Hepatocyte (in vitro differentiated cells): ENCODE measurements at regions not wholly inside any gene's neighbourhood (a gene's known extent, or its start where the extent isn't known, plus 50 kb on each side); places are given as distances from the start of the nearest gene placed in this dataset.

ENCODE experiments used
- DNase-seq: peaks from one replicate; pipeline ENCODE4 v3.0.0-alpha.2; 2016; ENCODE audit warnings: low spot score
- H2AFZ ChIP-seq: fragments of 200-600 bp; sonication (generic); 2 replicates; pipeline ENCODE4 v1.6.0; 2016; ENCODE audit warnings: antibody characterized with exemption, mild to moderate bottlenecking
- H3K27ac ChIP-seq: fragments of 200-600 bp; sonication (generic); 2 replicates; pipeline ENCODE4 v1.5.1; 2016; ENCODE audit warnings: mild to moderate bottlenecking
- H3K27me3 ChIP-seq: fragments of 200-600 bp; sonication (generic); 2 replicates; pipeline ENCODE4 v1.6.1; 2016
- H3K36me3 ChIP-seq: fragments of 200-600 bp; sonication (generic); replicated peaks from 2 replicates; pipeline ENCODE4 v1.5.1; 2016; ENCODE audit warnings: low read depth; ENCODE audit not compliant: insufficient read depth
- H3K4me1 ChIP-seq: fragments of 200-600 bp; sonication (generic); 2 replicates; pipeline ENCODE4 v1.5.1; 2016; ENCODE audit warnings: mild to moderate bottlenecking, moderate library complexity; ENCODE audit not compliant: insufficient read depth
- H3K4me2 ChIP-seq: fragments of 200-600 bp; sonication (generic); 2 replicates; pipeline ENCODE4 v1.6.0; 2016
- H3K4me3 ChIP-seq: fragments of 200-600 bp; sonication (generic); 2 replicates; pipeline ENCODE4 v1.5.1; 2016; ENCODE audit warnings: mild to moderate bottlenecking
- H3K79me2 ChIP-seq: fragments of 200-600 bp; sonication (generic); 2 replicates; pipeline ENCODE4 v1.6.0; 2017; ENCODE audit warnings: mild to moderate bottlenecking
- H3K9me2 ChIP-seq: fragments of 200-600 bp; sonication (generic); replicated peaks from 2 replicates; pipeline ENCODE4 v1.6.0; 2017; ENCODE audit warnings: mild to moderate bottlenecking; ENCODE audit not compliant: insufficient read depth
- H3K9me3 ChIP-seq: fragments of 200-600 bp; sonication (generic); 2 replicates; pipeline ENCODE4 v1.5.1; 2016; ENCODE audit warnings: low read depth, mild to moderate bottlenecking
- H4K20me1 ChIP-seq: fragments of 200-600 bp; sonication (generic); 2 replicates; pipeline ENCODE4 v1.6.0; 2016; ENCODE audit warnings: mild to moderate bottlenecking; ENCODE audit not compliant: insufficient read depth, poor library complexity, severe bottlenecking
- EZH2 ChIP-seq: fragments of 200-600 bp; sonication (generic); IDR thresholded peaks from 2 replicates; pipeline ENCODE4 v1.6.1; 2016; ENCODE audit warnings: antibody characterized with exemption, mild to moderate bottlenecking, borderline replicate concordance
- EZH2phosphoT487 ChIP-seq: fragments of 200-600 bp; sonication (generic); IDR thresholded peaks from one replicate; pipeline ENCODE4 v1.6.1; 2018; ENCODE audit warnings: antibody characterized with exemption, mild to moderate bottlenecking, low read depth, moderate library complexity; ENCODE audit not compliant: unreplicated experiment, severe bottlenecking
- WGBS: methylation state at CpG from one replicate; pipeline ENCODE4 v1.1.6; 2016; ENCODE audit warnings: low lambda C conversion rate; ENCODE audit errors: missing lambda C conversion rate; 5-methylcytosine and 5-hydroxymethylcytosine counted together
- TF ChIP-seq, protein P1 (sequence below): fragments of 200-600 bp; sonication (generic); IDR thresholded peaks from 2 replicates; pipeline ENCODE4 v1.5.1; 2016; ENCODE audit warnings: antibody characterized with exemption, mild to moderate bottlenecking; ENCODE audit not compliant: poor library complexity

DNA sequence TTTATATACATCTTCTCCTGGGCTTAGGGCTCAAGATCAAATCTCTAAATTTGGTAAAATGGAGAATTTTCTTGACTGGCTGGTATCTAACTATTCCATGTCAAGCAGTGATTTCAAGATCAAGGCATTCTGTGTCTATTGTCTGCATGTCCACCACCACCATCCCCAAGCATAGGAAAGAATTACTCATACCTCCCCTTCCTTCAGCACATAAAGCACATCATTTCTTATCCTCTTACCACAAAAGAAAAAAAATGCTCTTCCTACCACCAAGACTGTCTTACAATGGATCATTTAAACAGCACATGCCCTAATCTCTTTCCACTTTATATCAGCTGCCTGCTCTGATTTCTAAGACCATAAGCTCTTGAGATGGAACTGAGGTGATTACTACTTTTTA lies 470.5 kb upstream of the THBS1 start:
- Histone ChIP-seq H3K9me3 (no peaks in the 10 kb centered on the region), H3K79me2 (no peaks in the 10 kb centered on the region), H3K36me3 (no peaks in the 10 kb centered on the region), H4K20me1 (no peaks in the 10 kb centered on the region), H3K4me3 (no peak overlapping the region), H3K4me1 (peaks cover 5% of the 10 kb centered on the region), H2AFZ (no peak overlapping the region), H3K27me3 (no peaks in the 10 kb centered on the region), H3K9me2 (no peaks in the 10 kb centered on the region), H3K4me2 (no peak overlapping the region), H3K27ac (no peak overlapping the region)
- DNase-seq, result no peak
- TF ChIP-seq, protein P1, sequence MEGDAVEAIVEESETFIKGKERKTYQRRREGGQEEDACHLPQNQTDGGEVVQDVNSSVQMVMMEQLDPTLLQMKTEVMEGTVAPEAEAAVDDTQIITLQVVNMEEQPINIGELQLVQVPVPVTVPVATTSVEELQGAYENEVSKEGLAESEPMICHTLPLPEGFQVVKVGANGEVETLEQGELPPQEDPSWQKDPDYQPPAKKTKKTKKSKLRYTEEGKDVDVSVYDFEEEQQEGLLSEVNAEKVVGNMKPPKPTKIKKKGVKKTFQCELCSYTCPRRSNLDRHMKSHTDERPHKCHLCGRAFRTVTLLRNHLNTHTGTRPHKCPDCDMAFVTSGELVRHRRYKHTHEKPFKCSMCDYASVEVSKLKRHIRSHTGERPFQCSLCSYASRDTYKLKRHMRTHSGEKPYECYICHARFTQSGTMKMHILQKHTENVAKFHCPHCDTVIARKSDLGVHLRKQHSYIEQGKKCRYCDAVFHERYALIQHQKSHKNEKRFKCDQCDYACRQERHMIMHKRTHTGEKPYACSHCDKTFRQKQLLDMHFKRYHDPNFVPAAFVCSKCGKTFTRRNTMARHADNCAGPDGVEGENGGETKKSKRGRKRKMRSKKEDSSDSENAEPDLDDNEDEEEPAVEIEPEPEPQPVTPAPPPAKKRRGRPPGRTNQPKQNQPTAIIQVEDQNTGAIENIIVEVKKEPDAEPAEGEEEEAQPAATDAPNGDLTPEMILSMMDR, result no peak
- no peak for TF ChIP-seq EZH2phosphoT487
- no peak for TF ChIP-seq EZH2

DNA sequence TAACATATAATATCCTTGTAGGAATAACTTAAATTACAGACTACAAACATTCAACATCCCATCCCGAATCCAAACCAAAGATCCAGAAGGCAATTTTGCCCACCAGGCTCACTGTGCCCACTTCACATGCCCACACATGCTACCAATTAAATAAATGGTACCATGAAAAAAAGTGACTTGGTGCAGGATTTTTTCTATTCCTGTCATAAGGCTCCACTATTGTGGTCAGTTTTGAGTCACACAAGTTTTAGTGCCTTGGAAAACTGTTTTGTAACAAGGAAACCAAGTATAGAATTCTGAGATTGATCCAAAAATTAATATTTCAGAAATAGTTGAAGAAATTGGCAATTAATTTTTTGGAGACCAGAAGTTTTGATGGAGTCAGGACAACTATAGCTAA lies 470.1 kb upstream of the THBS1 start:
- 77% methylated on average over 1 of the region's 1 CpG for WGBS
- H3K27ac ChIP-seq, result no peak overlapping the region

DNA sequence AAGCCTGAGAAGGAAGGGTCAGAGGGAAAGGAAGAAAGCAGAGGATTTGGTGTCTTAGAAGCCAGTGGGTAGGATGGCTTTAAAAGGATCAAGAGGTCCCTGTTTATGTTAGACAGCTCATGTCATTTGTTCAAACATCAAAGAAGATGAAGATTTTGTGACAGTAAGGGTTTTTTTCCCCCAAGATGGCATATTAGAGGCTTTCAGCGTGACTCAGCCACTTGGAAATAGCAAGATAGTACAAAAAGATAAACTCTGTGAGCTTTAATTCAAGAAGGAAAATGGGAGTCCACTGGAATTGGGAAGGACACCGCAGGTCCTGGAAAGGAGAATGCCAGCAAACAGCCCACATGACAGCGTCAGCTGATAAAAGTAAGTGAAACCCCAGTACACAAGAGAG lies 467.1 kb upstream of the THBS1 start:
- Histone ChIP-seq H3K79me2 (no peaks in the 10 kb centered on the region), H3K4me3 (no peak overlapping the region), H3K9me2 (no peaks in the 10 kb centered on the region), H3K27ac (no peak overlapping the region), H3K27me3 (no peaks in the 10 kb centered on the region), H2AFZ (no peak overlapping the region), H3K36me3 (no peaks in the 10 kb centered on the region), H3K4me2 (no peak overlapping the region), H4K20me1 (no peaks in the 10 kb centered on the region), H3K4me1 (peaks cover 2% of the 10 kb centered on the region), H3K9me3 (no peaks in the 10 kb centered on the region)
- no peak for DNase-seq
- TF ChIP-seq EZH2phosphoT487, result no peak
- TF ChIP-seq EZH2, result no peak
- TF ChIP-seq, protein P1, result no peak
- 75% methylated on average over 3 of the region's 3 CpGs for WGBS

More for the DNA sequence above, 470.1 kb upstream of the THBS1 start:
- Histone ChIP-seq H3K9me2 (no peaks in the 10 kb centered on the region), H4K20me1 (no peaks in the 10 kb centered on the region), H3K79me2 (no peaks in the 10 kb centered on the region), H3K4me1 (peaks cover 5% of the 10 kb centered on the region), H3K4me3 (no peak overlapping the region), H3K9me3 (no peaks in the 10 kb centered on the region), H3K4me2 (no peak overlapping the region), H3K27me3 (no peaks in the 10 kb centered on the region), H2AFZ (no peak overlapping the region), H3K36me3 (no peaks in the 10 kb centered on the region)
- no peak for TF ChIP-seq EZH2
- no peak for TF ChIP-seq EZH2phosphoT487
- TF ChIP-seq, protein P1, result no peak
- DNase-seq, result no peak

DNA sequence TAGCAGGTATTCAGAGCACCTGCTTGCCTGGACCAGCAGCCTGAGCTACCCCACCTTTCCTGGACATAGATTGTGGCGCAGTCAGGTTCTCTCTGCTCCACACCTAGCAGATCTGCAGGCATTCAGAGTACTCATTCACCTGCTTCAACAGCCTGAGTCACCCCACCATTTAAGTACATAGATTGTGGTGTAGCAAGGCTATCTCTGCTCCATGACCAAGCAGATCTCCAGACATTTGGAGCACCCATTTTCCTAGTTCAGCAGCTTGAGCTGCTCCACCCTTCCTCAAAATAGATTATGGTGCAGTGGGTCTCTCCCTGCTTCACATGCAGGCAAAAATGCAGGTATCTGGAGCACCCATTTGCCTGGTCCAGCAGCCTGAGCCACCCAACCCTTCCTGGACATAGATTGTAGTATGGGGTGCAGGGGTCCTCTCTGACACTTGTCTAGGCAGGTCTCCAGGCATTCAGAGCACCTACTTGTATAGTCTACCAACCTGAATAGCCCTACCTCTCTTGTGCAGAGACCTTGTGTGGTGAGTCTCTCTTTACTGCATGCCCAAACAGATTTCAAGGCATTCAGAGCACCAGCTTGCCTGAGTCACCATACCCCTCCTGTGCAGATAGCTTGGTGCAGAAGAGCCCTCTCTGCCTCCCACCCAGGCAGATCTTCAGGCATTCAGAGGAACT lies 466.0 kb upstream of the THBS1 start:
- 100% methylated on average over 1 of the region's 1 CpG for WGBS

More for the DNA sequence above, 466.0 kb upstream of the THBS1 start:
- H3K27me3 ChIP-seq, result no peaks in the 10 kb centered on the region
- no peak overlapping the region for H2AFZ ChIP-seq
- no peaks in the 10 kb centered on the region for H3K4me1 ChIP-seq
- H4K20me1 ChIP-seq, result no peaks in the 10 kb centered on the region
- no peaks in the 10 kb centered on the region for H3K36me3 ChIP-seq
- no peak overlapping the region for H3K4me2 ChIP-seq
- no peak overlapping the region for H3K4me3 ChIP-seq
- no peaks in the 10 kb centered on the region for H3K79me2 ChIP-seq
- no peak overlapping the region for H3K27ac ChIP-seq
- H3K9me2 ChIP-seq, result no peaks in the 10 kb centered on the region
- no peak for DNase-seq
- H3K9me3 ChIP-seq, result no peaks in the 10 kb centered on the region
- TF ChIP-seq EZH2phosphoT487, result no peak
- TF ChIP-seq, protein P1, result no peak
- TF ChIP-seq EZH2, result no peak
